Mesenchymal stem cell (in vitro differentiated cells and primary cell): ENCODE measurements at regions not wholly inside any gene's neighbourhood (a gene's known extent, or its start where the extent isn't known, plus 50 kb on each side); places are given as distances from the start of the nearest gene placed in this dataset.

Experiments
- DNase-seq: peaks from one replicate; pipeline ENCODE4 v3.0.0-alpha.2; 2013
- H2AFZ ChIP-seq: one replicate; pipeline ENCODE4 v1.6.1; 2013; ENCODE audit warnings: low read depth, mild to moderate bottlenecking, control low read depth, inconsistent platforms, low read length, moderate library complexity
- H2AK5ac ChIP-seq: 2 replicates; pipeline ENCODE4 v1.6.1; 2013; ENCODE audit warnings: low read length, moderate library complexity, mild to moderate bottlenecking, inconsistent platforms; ENCODE audit not compliant: severe bottlenecking
- H2BK120ac ChIP-seq: one replicate; pipeline ENCODE4 v1.6.1; 2013; ENCODE audit warnings: low read depth, mild to moderate bottlenecking, inconsistent platforms, low read length, moderate library complexity
- H2BK12ac ChIP-seq, 2 experiments: one replicate each; pipeline ENCODE4 v1.6.1; 2013; ENCODE audit warnings: inconsistent platforms in 2 of 2, low read length in 2 of 2, mild to moderate bottlenecking in 2 of 2, moderate library complexity in 2 of 2, control low read depth in 1 of 2
- H2BK15ac ChIP-seq: one replicate; pipeline ENCODE4 v1.6.1; 2013; ENCODE audit warnings: mild to moderate bottlenecking, low read depth, inconsistent platforms; ENCODE audit not compliant: poor library complexity, severe bottlenecking
- H2BK5ac ChIP-seq: 2 replicates; pipeline ENCODE4 v1.6.1; 2013; ENCODE audit warnings: low read depth, mild to moderate bottlenecking, low read length, control low read depth, inconsistent platforms; ENCODE audit not compliant: poor library complexity, severe bottlenecking
- H3K14ac ChIP-seq, 2 experiments: one replicate each; pipeline ENCODE4 v1.6.1; 2013; ENCODE audit warnings: inconsistent platforms in 2 of 2, low read length in 2 of 2, control low read depth in 1 of 2, mild to moderate bottlenecking in 1 of 2, moderate library complexity in 1 of 2
- H3K18ac ChIP-seq, 2 experiments: one replicate each; pipeline ENCODE4 v1.6.1; 2013; ENCODE audit warnings: inconsistent platforms in 2 of 2, low read length in 2 of 2, control low read depth in 1 of 2, low read depth in 1 of 2, mild to moderate bottlenecking in 1 of 2
- H3K23ac ChIP-seq, 2 experiments: one replicate each; pipeline ENCODE4 v1.6.1; 2013; ENCODE audit warnings: inconsistent platforms in 2 of 2, low read length in 2 of 2, mild to moderate bottlenecking in 2 of 2, moderate library complexity in 2 of 2, control low read depth in 1 of 2
- H3K27ac ChIP-seq: 2 replicates; pipeline ENCODE4 v1.5.1; 2013; ENCODE audit warnings: mild to moderate bottlenecking, moderate library complexity, low read length, control low read depth, inconsistent platforms; ENCODE audit not compliant: poor library complexity, severe bottlenecking
- H3K27me3 ChIP-seq, 2 experiments: 2 replicates each; pipeline versions ENCODE4 v1.6.1 to v1.7.0; 2013; ENCODE audit warnings: low read length in 2 of 2, mild to moderate bottlenecking in 2 of 2, moderate library complexity in 2 of 2, control low read depth in 1 of 2, inconsistent platforms in 1 of 2; ENCODE audit not compliant: control insufficient read depth in 1 of 2, insufficient read depth in 1 of 2
- H3K36me3 ChIP-seq, 2 experiments: 2 replicates each; pipeline versions ENCODE4 v1.6.1 to v1.7.0; 2013; ENCODE audit warnings: low read length in 2 of 2, control low read depth in 1 of 2, inconsistent platforms in 1 of 2, low read depth in 1 of 2, mild to moderate bottlenecking in 1 of 2; ENCODE audit not compliant: insufficient read depth in 2 of 2, control insufficient read depth in 1 of 2
- H3K4ac ChIP-seq, 2 experiments: one replicate each; pipeline ENCODE4 v1.6.1; 2013; ENCODE audit warnings: inconsistent platforms in 2 of 2, low read length in 2 of 2, mild to moderate bottlenecking in 2 of 2, moderate library complexity in 2 of 2, control low read depth in 1 of 2, low read depth in 1 of 2
- H3K4me1 ChIP-seq: 2 replicates; pipeline ENCODE4 v1.6.1; 2013; ENCODE audit warnings: low read depth, low read length, control low read depth; ENCODE audit not compliant: control insufficient read depth, insufficient read depth
- H3K4me2 ChIP-seq: 2 replicates; pipeline ENCODE4 v1.6.1; 2013; ENCODE audit warnings: low read length, mild to moderate bottlenecking, inconsistent platforms; ENCODE audit not compliant: poor library complexity, severe bottlenecking
- H3K4me3 ChIP-seq, 2 experiments: 2 replicates each; pipeline versions ENCODE4 v1.5.1 to v1.7.0; 2013; ENCODE audit warnings: low read length in 2 of 2, mild to moderate bottlenecking in 2 of 2, control low read depth in 1 of 2, low read depth in 1 of 2; ENCODE audit not compliant: insufficient read depth in 1 of 2
- H3K79me1 ChIP-seq: replicated peaks from 2 replicates; pipeline ENCODE4 v1.6.1; 2013; ENCODE audit warnings: mild to moderate bottlenecking, control low read depth, low read length, inconsistent platforms; ENCODE audit not compliant: poor library complexity, severe bottlenecking
- H3K9ac ChIP-seq: 2 replicates; pipeline ENCODE4 v1.7.0; 2013; ENCODE audit warnings: mild to moderate bottlenecking, low read length, moderate library complexity
- H3K9me3 ChIP-seq: 2 replicates; pipeline ENCODE4 v1.7.0; 2013; ENCODE audit warnings: mild to moderate bottlenecking, low read length; ENCODE audit not compliant: control insufficient read depth
- H4K8ac ChIP-seq: one replicate; pipeline ENCODE4 v1.6.1; 2013; ENCODE audit warnings: inconsistent platforms, mild to moderate bottlenecking, low read length, moderate library complexity
- H4K91ac ChIP-seq: one replicate; pipeline ENCODE4 v1.6.1; 2013; ENCODE audit warnings: mild to moderate bottlenecking, low read length, inconsistent platforms
- WGBS: methylation state at CpG from one replicate; pipeline ENCODE4 v1.1.7; 2013; ENCODE audit warnings: mixed read lengths; 5-methylcytosine and 5-hydroxymethylcytosine counted together

GRCh38 chr13:47144782-47145181 lies 247.9 kb upstream of the HTR2A start:
- DNase-seq = no peak
- H3K4me1 ChIP-seq = no peaks in the 10 kb centered on the region
- no peak overlapping the region for H4K8ac ChIP-seq
- no peak overlapping the region for H2AK5ac ChIP-seq
- no peak overlapping the region for H3K4ac ChIP-seq
- no peak overlapping the region for H3K23ac ChIP-seq
- H2AFZ ChIP-seq = no peak overlapping the region
- no peak overlapping the region for H3K4me2 ChIP-seq
- H3K79me1 ChIP-seq = no peaks in the 10 kb centered on the region
- WGBS = 100% methylated on average over 1 of the region's 1 CpG
- no peak overlapping the region for H3K9ac ChIP-seq
- no peak overlapping the region for H3K14ac ChIP-seq
- no peak overlapping the region for H3K4me3 ChIP-seq
- no peak overlapping the region for H2BK15ac ChIP-seq
- H2BK12ac ChIP-seq = no peak overlapping the region
- no peak overlapping the region for H2BK120ac ChIP-seq
- H2BK5ac ChIP-seq = no peak overlapping the region
- no peaks in the 10 kb centered on the region for H3K36me3 ChIP-seq
- no peak overlapping the region for H3K27ac ChIP-seq
- no peak overlapping the region for H3K18ac ChIP-seq
- no peak overlapping the region for H4K91ac ChIP-seq
- H3K9me3 ChIP-seq = no peaks in the 10 kb centered on the region
- no peaks in the 10 kb centered on the region for H3K27me3 ChIP-seq

- Histone ChIP-seq H2BK15ac (no peak overlapping the region), H3K9me3 (no peaks in the 10 kb centered on the region), H3K4me3 (no peak overlapping the region), H3K23ac (no peak overlapping the region), H2BK5ac (no peak overlapping the region), H2BK120ac (no peak overlapping the region), H3K14ac (no peak overlapping the region), H3K27ac (no peak overlapping the region), H3K4me2 (no peak overlapping the region), H2BK12ac (no peak overlapping the region), H2AFZ (no peak overlapping the region), H3K36me3 (no peaks in the 10 kb centered on the region), H4K8ac (no peak overlapping the region), H2AK5ac (no peak overlapping the region), H3K79me1 (no peaks in the 10 kb centered on the region), H4K91ac (no peak overlapping the region), H3K27me3 (no peaks in the 10 kb centered on the region), H3K4ac (no peak overlapping the region), H3K18ac (no peak overlapping the region), H3K9ac (no peak overlapping the region), H3K4me1 (no peaks in the 10 kb centered on the region)
- DNase-seq = no peak
- 86% methylated on average over 1 of the region's 2 CpGs for WGBS
Observed at GRCh38 chr13:47142105-47142504, 245.3 kb upstream of the HTR2A start.

GRCh38 chr13:47139519-47139918 lies 242.7 kb upstream of the HTR2A start:
- Histone ChIP-seq H3K79me1 (no peaks in the 10 kb centered on the region), H3K27ac (no peak overlapping the region), H2BK5ac (no peak overlapping the region), H3K23ac (no peak overlapping the region), H3K4ac (no peak overlapping the region), H2BK12ac (no peak overlapping the region), H3K9ac (no peak overlapping the region), H3K4me2 (no peak overlapping the region), H3K36me3 (no peaks in the 10 kb centered on the region), H3K27me3 (no peaks in the 10 kb centered on the region), H2BK15ac (no peak overlapping the region), H3K9me3 (no peaks in the 10 kb centered on the region), H3K4me3 (no peak overlapping the region), H4K8ac (no peak overlapping the region), H3K4me1 (peaks cover 1% of the 10 kb centered on the region), H2AFZ (peak overlapping the region; percentile 76), H3K14ac (no peak overlapping the region), H4K91ac (no peak overlapping the region), H2BK120ac (no peak overlapping the region), H3K18ac (no peak overlapping the region), H2AK5ac (no peak overlapping the region)
- no peak for DNase-seq
- 88% methylated on average over 2 of the region's 2 CpGs for WGBS

- peaks cover 1% of the 10 kb centered on the region for H3K4me1 ChIP-seq
- no peak overlapping the region for H4K8ac ChIP-seq
- WGBS = 90% methylated on average over 1 of the region's 1 CpG
- H3K27ac ChIP-seq = no peak overlapping the region
- H3K14ac ChIP-seq = no peak overlapping the region
- no peak overlapping the region for H2BK12ac ChIP-seq
- H3K4ac ChIP-seq = no peak overlapping the region
- no peak overlapping the region for H4K91ac ChIP-seq
- H3K36me3 ChIP-seq = no peaks in the 10 kb centered on the region
- H2BK15ac ChIP-seq = no peak overlapping the region
- H3K27me3 ChIP-seq = no peaks in the 10 kb centered on the region
- H3K9me3 ChIP-seq = no peaks in the 10 kb centered on the region
- H3K18ac ChIP-seq = peak overlapping the region in 1 of 2 experiments; percentile 24
- H3K4me3 ChIP-seq = no peak overlapping the region
- no peak overlapping the region for H2BK120ac ChIP-seq
- no peak for DNase-seq
- no peak overlapping the region for H2BK5ac ChIP-seq
- H3K79me1 ChIP-seq = no peaks in the 10 kb centered on the region
- no peak overlapping the region for H3K4me2 ChIP-seq
- no peak overlapping the region for H3K9ac ChIP-seq
- H2AK5ac ChIP-seq = no peak overlapping the region
- H3K23ac ChIP-seq = no peak overlapping the region
- no peak overlapping the region for H2AFZ ChIP-seq
Observed at GRCh38 chr13:47136504-47136941, 239.7 kb upstream of the HTR2A start.
